Left ventricle myocardium inferior (tissue), 1 donor: ENCODE measurements at regions not wholly inside any gene's neighbourhood (a gene's known extent, or its start where the extent isn't known, plus 50 kb on each side); places are given as distances from the start of the nearest gene placed in this dataset.

ENCODE experiments used
- DNase-seq: peaks from one replicate; pipeline ENCODE4 v3.0.0-alpha.2; 2020
- H3K27ac ChIP-seq: fragments of 200-600 bp; replicated peaks from 2 replicates; pipeline ENCODE4 v1.8.0; 2021
- H3K27me3 ChIP-seq: fragments of 200-600 bp; 2 replicates; pipeline ENCODE4 v1.8.0; 2021; ENCODE audit warnings: low read depth
- H3K36me3 ChIP-seq: fragments of 200-600 bp; 2 replicates; pipeline ENCODE4 v1.8.0; 2021
- H3K4me1 ChIP-seq: fragments of 200-600 bp; 2 replicates; pipeline ENCODE4 v1.8.0; 2021
- H3K4me3 ChIP-seq: fragments of 200-600 bp; 2 replicates; pipeline ENCODE4 v1.8.0; 2021; ENCODE audit warnings: mild to moderate bottlenecking, moderate library complexity
- H3K9me3 ChIP-seq: fragments of 200-600 bp; replicated peaks from 2 replicates; pipeline ENCODE4 v1.8.0; 2021
- intact Hi-C: fragments of 100-400 bp; cut with micrococcal nuclease; formaldehyde crosslinking; loops from one replicate; pipeline ENCODE4 v1.11.0; 2022
- TF ChIP-seq, protein P1 (sequence below): fragments of 200-600 bp; IDR thresholded peaks from 2 replicates; pipeline ENCODE4 v1.8.0; 2021; ENCODE audit warnings: antibody characterized with exemption, mild to moderate bottlenecking, borderline replicate concordance
- donor health status: DM: no; HTN: yes; CAD: no; lungs with severe emphysema.

DNA sequence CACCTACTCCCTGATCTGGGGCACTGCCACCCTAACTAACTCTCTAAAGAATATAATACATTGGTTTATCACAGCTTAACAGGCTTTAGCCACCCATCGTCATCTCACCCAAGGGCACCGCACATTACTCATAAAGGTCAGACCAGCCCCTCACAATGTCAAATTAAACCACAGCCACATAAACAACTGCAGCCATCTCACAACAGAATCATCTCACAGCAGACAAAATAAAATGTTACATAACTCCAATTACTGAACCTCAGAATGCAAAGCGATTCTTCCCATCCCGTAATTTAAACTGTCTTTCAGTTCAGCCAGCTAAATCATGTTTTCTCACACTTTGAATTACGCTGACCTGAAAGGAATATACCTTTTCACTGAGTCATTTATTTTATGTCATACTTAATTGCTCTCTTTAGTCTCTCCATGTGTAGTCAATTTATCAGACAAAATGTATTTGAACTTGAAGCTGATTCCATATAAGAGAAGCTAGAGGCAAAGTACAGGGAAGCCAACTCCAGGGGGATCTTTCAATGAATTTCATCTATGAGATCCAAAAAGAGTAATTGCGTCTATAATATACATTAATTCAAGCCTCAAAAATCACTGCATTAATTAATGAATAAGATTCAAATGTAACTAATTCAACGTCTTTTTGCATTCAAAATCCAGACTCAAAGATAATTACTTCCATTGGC, 96.9 kb upstream of the NEBL start:
- no peak for DNase-seq
- Histone ChIP-seq H3K4me1 (peaks cover 16% of the 10 kb centered on the region), H3K36me3 (no peaks in the 10 kb centered on the region), H3K9me3 (no peaks in the 10 kb centered on the region), H3K27ac (no peak overlapping the region), H3K27me3 (no peaks in the 10 kb centered on the region), H3K4me3 (no peak overlapping the region)
- intact Hi-C loops, result no loop called here
- TF ChIP-seq, protein P1, sequence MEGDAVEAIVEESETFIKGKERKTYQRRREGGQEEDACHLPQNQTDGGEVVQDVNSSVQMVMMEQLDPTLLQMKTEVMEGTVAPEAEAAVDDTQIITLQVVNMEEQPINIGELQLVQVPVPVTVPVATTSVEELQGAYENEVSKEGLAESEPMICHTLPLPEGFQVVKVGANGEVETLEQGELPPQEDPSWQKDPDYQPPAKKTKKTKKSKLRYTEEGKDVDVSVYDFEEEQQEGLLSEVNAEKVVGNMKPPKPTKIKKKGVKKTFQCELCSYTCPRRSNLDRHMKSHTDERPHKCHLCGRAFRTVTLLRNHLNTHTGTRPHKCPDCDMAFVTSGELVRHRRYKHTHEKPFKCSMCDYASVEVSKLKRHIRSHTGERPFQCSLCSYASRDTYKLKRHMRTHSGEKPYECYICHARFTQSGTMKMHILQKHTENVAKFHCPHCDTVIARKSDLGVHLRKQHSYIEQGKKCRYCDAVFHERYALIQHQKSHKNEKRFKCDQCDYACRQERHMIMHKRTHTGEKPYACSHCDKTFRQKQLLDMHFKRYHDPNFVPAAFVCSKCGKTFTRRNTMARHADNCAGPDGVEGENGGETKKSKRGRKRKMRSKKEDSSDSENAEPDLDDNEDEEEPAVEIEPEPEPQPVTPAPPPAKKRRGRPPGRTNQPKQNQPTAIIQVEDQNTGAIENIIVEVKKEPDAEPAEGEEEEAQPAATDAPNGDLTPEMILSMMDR, result no peak

DNA sequence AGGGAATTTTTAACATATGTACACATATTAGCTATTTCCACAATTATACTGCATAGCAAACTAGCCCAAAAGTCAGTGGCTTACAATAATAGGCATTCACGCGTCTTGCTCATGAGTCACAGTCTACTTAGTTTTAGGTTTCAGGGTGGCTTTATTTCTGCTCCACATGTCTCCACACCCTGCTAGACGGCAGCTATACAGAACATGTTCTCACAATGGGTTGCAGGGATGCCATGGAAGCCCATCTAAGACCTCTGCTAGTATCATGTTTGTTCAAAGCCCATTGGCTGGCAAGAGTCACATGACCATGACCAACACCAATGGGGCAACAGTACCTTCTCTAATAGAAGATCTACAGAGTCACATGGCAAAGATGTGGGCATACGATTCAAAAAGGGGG, 96.3 kb upstream of the NEBL start:
- Histone ChIP-seq H3K36me3 (no peaks in the 10 kb centered on the region), H3K27me3 (no peaks in the 10 kb centered on the region), H3K4me1 (peaks cover 16% of the 10 kb centered on the region), H3K4me3 (no peak overlapping the region), H3K27ac (no peak overlapping the region), H3K9me3 (no peaks in the 10 kb centered on the region)
- intact Hi-C loops, result no loop called here
- TF ChIP-seq, protein P1, result no peak
- no peak for DNase-seq

DNA sequence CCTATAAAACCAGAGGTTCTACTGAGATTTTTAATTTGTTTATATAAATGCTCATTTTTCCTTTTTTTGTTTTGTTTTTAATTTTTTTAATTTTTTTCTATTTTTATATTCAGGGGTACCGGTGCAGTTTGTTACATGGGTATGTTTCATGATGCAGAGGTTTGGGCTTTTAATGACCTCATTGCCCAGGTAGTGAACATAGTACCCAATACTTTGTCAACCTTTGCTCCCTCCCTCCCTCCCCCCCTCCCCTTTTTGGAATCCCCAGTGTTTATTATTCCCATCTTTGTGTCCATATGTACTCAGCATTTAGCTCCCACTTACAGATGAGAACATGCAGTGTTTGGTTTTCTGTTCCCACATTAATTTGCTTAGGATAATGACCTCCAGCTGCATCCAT, 94.4 kb upstream of the NEBL start:
- Histone ChIP-seq H3K9me3 (no peaks in the 10 kb centered on the region), H3K27me3 (no peaks in the 10 kb centered on the region), H3K36me3 (no peaks in the 10 kb centered on the region), H3K4me3 (no peak overlapping the region), H3K27ac (no peak overlapping the region), H3K4me1 (peaks cover 16% of the 10 kb centered on the region)
- TF ChIP-seq, protein P1, result no peak
- intact Hi-C loops, result no loop called here
- DNase-seq, result no peak

DNA sequence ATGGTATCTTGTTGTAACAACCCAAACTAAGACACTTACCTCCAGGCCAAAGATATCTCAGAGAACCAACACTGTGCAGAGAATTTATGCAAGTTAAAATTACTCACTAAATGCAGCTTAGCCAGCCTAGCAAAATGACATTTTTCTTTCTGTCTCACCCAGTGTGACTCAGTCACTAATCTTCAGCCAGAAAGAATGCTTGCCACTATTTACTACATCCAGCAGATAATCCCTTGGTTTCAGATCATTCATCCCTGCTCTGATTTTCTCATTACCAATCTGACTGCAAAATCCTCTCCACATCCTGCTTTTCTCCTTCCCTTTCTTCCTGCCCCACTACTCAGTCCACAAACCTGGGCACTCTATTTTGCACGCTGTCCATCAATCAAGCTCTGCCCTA, 93.5 kb upstream of the NEBL start:
- DNase-seq, result no peak
- peaks cover 9% of the 10 kb centered on the region for H3K4me1 ChIP-seq
- no peak overlapping the region for H3K4me3 ChIP-seq
- no peaks in the 10 kb centered on the region for H3K9me3 ChIP-seq
- H3K27me3 ChIP-seq, result no peaks in the 10 kb centered on the region
- H3K36me3 ChIP-seq, result no peaks in the 10 kb centered on the region
- no peak overlapping the region for H3K27ac ChIP-seq
- TF ChIP-seq, protein P1, result no peak
- intact Hi-C loops, result no loop called here

DNA sequence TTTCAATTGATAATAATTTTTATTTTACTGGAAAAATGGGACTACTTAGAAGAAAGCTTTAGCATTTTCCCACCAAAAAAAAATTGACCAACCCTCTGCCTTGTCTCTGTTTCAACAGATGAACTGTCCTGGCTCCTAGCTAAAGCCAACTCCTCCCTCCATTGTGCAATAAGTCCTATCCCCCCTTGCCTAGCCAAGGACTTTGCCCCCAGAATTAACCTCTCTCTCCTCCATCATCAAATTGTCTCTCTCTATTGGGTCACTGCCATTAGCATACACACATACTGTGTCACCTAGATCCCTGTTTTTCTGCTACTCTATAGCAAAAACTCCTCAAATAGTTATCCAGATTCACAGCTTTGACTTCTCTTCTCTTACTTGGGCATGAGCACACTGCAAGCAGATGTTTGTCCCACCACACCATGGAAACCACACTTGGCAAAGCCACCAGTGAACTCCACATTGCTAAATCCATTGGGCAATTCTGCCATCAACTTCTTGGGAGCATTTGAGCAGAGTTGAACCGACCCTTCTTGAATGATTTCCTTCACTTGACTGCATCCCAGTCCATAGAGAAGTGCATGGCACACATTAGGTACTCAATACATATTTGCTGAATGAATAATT, 91.4 kb upstream of the NEBL start:
- DNase-seq, result no peak
- no peaks in the 10 kb centered on the region for H3K36me3 ChIP-seq
- H3K4me3 ChIP-seq, result no peak overlapping the region
- TF ChIP-seq, protein P1, result no peak
- H3K27ac ChIP-seq, result no peak overlapping the region
- intact Hi-C loops, result no loop called here
- no peaks in the 10 kb centered on the region for H3K9me3 ChIP-seq
- no peaks in the 10 kb centered on the region for H3K4me1 ChIP-seq
- no peaks in the 10 kb centered on the region for H3K27me3 ChIP-seq
